ENCODE measurements at regions not wholly inside any gene's neighbourhood (a gene's known extent, or its start where the extent isn't known, plus 50 kb on each side); places are given as distances from the start of the nearest gene placed in this dataset.

DNA sequence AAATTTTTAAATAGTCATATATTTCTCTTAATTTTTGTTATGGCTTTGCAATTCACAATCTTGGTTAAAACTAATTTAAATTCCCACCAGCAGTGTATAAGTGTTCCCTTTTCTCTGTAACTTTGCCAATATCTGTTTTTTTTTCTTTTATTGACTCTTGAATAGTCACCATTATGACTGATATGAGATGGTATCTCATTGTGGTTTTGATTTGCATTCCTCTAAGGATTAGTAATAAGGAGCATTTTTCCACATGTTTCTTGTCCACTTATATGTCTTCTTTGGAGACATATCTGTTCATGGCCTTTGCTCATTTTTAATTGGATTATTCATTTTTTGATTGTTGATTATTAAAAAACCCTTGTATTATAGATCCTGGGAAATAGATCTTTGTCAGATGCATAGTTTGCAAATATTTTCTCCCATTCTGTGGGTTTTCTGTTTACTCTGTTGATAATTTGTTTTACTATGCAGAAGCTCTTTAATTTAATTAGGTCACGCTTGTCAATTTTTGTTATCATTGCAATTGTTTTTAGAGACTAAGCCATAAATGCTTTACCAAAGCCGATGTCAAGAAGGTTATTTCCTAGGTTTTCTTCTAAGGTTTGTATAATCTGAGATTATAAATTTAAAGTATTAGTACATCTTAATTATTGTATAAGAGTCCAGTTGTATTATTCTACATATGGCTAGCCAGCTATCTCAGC is 610.9 kb downstream of the CHSY3 start:
- Histone ChIP-seq H2AFZ (no peak overlapping the region), H4K20me1 (replicated peaks; ENCODE audit: insufficient read depth) (no peaks in the 10 kb centered on the region), H3K4me3 (no peak overlapping the region), H3K79me2 (replicated peaks; ENCODE audit: insufficient read depth) (no peaks in the 10 kb centered on the region), H3F3A (replicated peaks; ENCODE audit: low read depth) (no peaks in the 10 kb centered on the region), H3K36me3 (ENCODE audit: insufficient read depth) (no peaks in the 10 kb centered on the region), H3K27ac (ENCODE audit: low read depth) (no peak overlapping the region), H3K4me1 (ENCODE audit: insufficient read depth) (peaks cover 4% of the 10 kb centered on the region), H3K9me2 (ENCODE audit: insufficient read depth) (no peaks in the 10 kb centered on the region; the same call in 1 of the 2 replicates), H3K4me2 (no peak overlapping the region), H3K27me3 (ENCODE audit: insufficient read depth) (no peaks in the 10 kb centered on the region)
- DNase-seq (ENCODE audit: low spot score) (no peak), ATAC-seq (no peak)
- Mint-ChIP-seq H3K36me3 (ENCODE audit: low read depth) (no peaks in the 10 kb centered on the region), H3K27me3 (ENCODE audit: insufficient read depth, low read depth, poor library complexity) (no peaks in the 10 kb centered on the region), H3K9me3 (no peaks in the 10 kb centered on the region; the same call in 2 of the 3 replicates), H3K4me1 (peaks cover 2% of the 10 kb centered on the region; the same call in 2 of the 3 replicates), H3K27ac (no peak overlapping the region), H3K4me3 (no peak overlapping the region)
- TF ChIP-seq NANOG (IDR thresholded peaks at IDR 0.05; ENCODE audit: borderline replicate concordance) = no peak
- TF ChIP-seq ZNF331 (CRISPR knock-in tag; IDR thresholded peaks at IDR 0.05; ENCODE audit: low read depth) = no peak
- no peak for TF ChIP-seq POLR2AphosphoS5 (IDR thresholded peaks at IDR 0.05; ENCODE audit: low read depth)
- TF ChIP-seq EZH2 (IDR thresholded peaks at IDR 0.05; ENCODE audit: low read depth, unreplicated experiment) = no peak
- no peak for TF ChIP-seq CREB1 (CRISPR knock-in tag; IDR thresholded peaks at IDR 0.05; ENCODE audit: low read depth)
- no peak for TF ChIP-seq ZNF462 (CRISPR knock-in tag; IDR thresholded peaks at IDR 0.05)
- no peak for TF ChIP-seq REST (IDR thresholded peaks at IDR 0.05; ENCODE audit: unreplicated experiment)
- TF ChIP-seq, protein P1, sequence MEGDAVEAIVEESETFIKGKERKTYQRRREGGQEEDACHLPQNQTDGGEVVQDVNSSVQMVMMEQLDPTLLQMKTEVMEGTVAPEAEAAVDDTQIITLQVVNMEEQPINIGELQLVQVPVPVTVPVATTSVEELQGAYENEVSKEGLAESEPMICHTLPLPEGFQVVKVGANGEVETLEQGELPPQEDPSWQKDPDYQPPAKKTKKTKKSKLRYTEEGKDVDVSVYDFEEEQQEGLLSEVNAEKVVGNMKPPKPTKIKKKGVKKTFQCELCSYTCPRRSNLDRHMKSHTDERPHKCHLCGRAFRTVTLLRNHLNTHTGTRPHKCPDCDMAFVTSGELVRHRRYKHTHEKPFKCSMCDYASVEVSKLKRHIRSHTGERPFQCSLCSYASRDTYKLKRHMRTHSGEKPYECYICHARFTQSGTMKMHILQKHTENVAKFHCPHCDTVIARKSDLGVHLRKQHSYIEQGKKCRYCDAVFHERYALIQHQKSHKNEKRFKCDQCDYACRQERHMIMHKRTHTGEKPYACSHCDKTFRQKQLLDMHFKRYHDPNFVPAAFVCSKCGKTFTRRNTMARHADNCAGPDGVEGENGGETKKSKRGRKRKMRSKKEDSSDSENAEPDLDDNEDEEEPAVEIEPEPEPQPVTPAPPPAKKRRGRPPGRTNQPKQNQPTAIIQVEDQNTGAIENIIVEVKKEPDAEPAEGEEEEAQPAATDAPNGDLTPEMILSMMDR (conservative IDR thresholded peaks at IDR 0.05; ENCODE audit: low read depth in 2 of 2) = no peak
- TF ChIP-seq JUNB (IDR thresholded peaks at IDR 0.05; ENCODE audit: unreplicated experiment) = no peak
- TF ChIP-seq STAT1 (IDR thresholded peaks at IDR 0.05; ENCODE audit: unreplicated experiment) = no peak
- TF ChIP-seq EZH2phosphoT487 (IDR thresholded peaks at IDR 0.05; ENCODE audit: unreplicated experiment) = no peak
- TF ChIP-seq ZNF114 (CRISPR knock-in tag; IDR thresholded peaks at IDR 0.05) = no peak
- TF ChIP-seq, protein P2, sequence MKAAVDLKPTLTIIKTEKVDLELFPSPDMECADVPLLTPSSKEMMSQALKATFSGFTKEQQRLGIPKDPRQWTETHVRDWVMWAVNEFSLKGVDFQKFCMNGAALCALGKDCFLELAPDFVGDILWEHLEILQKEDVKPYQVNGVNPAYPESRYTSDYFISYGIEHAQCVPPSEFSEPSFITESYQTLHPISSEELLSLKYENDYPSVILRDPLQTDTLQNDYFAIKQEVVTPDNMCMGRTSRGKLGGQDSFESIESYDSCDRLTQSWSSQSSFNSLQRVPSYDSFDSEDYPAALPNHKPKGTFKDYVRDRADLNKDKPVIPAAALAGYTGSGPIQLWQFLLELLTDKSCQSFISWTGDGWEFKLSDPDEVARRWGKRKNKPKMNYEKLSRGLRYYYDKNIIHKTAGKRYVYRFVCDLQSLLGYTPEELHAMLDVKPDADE (IDR thresholded peaks at IDR 0.05) = no peak

All from GM23338 (cell line).